ENCODE measurements at regions not wholly inside any gene's neighbourhood (a gene's known extent, or its start where the extent isn't known, plus 50 kb on each side); places are given as distances from the start of the nearest gene placed in this dataset.

GRCh38 chr3:59290358-59290757 is 240.5 kb upstream of the CFAP20DC start:
- DNase-seq (ENCODE audit: low read depth): no peak

DNA sequence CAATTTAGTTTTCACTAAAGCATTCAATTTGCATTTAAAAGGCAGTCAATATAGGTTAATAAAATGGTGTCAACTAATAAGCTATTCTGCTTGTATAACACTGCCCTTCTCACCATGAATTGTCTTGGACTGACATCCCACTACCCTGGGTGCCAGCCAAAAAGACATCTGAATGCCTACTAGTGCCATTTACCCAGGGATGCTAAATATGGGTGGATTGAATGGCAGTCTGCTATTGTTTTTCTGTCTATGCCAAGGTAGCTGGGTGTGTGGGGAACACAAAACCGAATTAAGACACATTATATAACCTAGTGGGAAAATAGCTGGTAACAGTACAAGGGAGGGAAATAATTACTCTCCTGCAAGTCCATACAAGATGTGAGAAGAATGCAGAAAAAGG is 240.0 kb upstream of the CFAP20DC start:
- no peak for DNase-seq (ENCODE audit: low read depth)

DNA sequence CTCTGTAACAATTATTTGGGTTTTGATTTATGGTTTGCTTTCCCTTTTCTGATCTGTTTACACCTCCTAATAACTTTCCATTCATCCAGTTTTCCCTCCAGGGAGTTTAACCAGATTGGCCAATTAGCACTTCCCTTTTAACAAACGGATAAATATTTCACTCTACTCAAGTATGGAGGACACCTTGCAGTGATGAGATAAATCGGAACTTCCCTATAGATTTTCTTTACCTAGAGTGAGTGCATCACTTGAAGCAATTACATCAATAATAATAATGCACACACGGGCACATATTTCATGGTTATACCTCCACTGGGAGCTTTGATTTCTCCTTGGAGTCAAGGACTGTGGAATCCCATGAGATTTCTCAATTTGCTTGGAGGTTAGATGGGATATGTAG is 239.1 kb upstream of the CFAP20DC start:
- DNase-seq (ENCODE audit: low read depth): no peak

- DNase-seq (ENCODE audit: low read depth): no peak
Measured at GRCh38 chr3:59286791-59287531, 237.1 kb upstream of the CFAP20DC start.

GRCh38 chr3:59285560-59285959 is 235.7 kb upstream of the CFAP20DC start:
- DNase-seq (ENCODE audit: low read depth): no peak

- DNase-seq (ENCODE audit: low read depth): no peak
Measured at GRCh38 chr3:59284926-59285325, 235.1 kb upstream of the CFAP20DC start.

GRCh38 chr3:59280113-59280512 is 230.3 kb upstream of the CFAP20DC start:
- no peak for DNase-seq (ENCODE audit: low read depth)

DNA sequence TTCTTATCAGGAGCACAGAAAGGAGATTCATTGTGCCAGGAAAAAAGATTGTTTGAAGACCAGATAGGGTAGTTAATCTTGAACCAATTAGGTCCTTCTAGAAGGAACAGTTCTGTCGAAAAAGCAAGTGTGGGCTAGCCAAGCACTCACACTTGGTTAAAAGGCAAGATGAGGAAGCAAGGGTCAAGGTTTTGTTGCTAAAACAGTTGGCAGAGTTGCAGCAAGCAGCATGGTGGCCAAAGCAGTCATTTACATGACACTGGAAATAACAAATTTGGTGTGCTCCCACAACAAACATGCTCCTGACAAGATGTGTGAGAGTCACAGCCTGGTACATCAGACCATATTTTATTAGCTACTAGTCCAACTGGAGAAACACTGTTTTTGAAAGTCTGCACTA is 228.0 kb upstream of the CFAP20DC start:
- DNase-seq (ENCODE audit: low read depth): no peak

- DNase-seq (ENCODE audit: low read depth): no peak
Measured at GRCh38 chr3:59277201-59277600, 227.4 kb upstream of the CFAP20DC start.

DNA sequence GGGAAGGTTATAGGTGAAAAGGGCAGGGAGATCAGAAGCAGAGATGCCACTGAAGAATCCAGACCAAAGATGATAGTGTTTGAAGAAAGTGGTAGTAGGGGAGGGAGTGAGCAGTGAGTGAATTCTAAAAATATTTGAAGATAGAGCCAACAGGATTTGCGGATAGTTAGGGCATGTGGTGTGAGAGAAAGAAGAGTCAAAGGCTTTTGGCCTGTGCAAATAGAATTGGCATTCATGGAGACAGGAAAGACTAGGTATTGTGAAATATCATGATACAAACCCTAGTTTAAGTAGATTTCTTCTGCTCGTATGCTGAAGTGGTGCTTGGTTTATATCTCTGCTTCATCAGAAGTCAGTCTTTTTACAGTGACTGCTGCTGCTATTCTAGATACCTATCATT is 224.2 kb upstream of the CFAP20DC start:
- DNase-seq (ENCODE audit: low read depth): no peak

GRCh38 chr3:59271971-59272370 is 222.1 kb upstream of the CFAP20DC start:
- DNase-seq (ENCODE audit: low read depth): no peak

- DNase-seq (ENCODE audit: low read depth): no peak
Measured at GRCh38 chr3:59270921-59271320, 221.1 kb upstream of the CFAP20DC start.

DNA sequence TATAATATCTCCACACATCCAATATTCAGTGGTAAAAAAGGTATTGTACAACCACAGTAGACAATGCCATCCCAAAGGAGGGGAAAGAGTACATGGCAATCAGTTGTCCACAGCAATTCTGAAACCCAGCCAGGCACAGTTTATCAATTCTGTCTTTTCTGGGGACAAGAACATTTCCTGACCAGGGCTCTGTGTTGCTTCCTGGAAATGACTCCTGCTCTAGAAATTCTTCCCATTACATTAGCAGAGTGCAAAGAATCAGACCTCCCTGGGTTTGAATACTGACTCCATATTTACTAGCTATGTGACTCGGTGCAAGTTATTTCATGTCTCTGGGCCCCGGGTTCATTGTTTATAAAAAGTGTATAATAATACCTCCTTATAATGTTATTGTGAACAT is 220.4 kb upstream of the CFAP20DC start:
- DNase-seq (ENCODE audit: low read depth): no peak

GRCh38 chr3:59268170-59268569 is 218.3 kb upstream of the CFAP20DC start:
- DNase-seq (ENCODE audit: low read depth): no peak

- no peak for DNase-seq (ENCODE audit: low read depth)
Measured at GRCh38 chr3:59267021-59267420, 217.2 kb upstream of the CFAP20DC start.

GRCh38 chr3:59266551-59266950 is 216.7 kb upstream of the CFAP20DC start:
- DNase-seq (ENCODE audit: low read depth): no peak

GRCh38 chr3:59265566-59265965 is 215.7 kb upstream of the CFAP20DC start:
- no peak for DNase-seq (ENCODE audit: low read depth)

DNA sequence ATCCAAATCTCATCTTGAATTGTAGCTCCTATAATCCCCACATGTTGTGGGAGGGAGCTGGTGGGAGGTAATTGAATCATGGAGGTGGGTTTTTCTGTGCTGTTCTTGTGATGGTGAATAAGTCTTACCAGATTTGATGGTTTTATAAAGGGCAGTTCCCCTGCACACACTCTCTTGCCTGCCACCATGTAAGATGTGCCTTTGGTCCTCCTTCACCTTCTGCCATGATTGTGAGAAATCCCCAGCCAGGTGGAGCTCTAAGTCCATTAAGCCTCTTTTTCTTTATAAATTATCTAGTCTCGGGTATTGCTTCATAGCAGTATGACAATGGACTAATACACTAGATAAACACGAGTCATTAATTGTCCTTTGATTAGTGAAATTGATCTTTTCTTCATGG is 214.5 kb upstream of the CFAP20DC start:
- no peak for DNase-seq (ENCODE audit: low read depth)

GRCh38 chr3:59263152-59263551 is 213.3 kb upstream of the CFAP20DC start:
- DNase-seq (ENCODE audit: low read depth): no peak

DNA sequence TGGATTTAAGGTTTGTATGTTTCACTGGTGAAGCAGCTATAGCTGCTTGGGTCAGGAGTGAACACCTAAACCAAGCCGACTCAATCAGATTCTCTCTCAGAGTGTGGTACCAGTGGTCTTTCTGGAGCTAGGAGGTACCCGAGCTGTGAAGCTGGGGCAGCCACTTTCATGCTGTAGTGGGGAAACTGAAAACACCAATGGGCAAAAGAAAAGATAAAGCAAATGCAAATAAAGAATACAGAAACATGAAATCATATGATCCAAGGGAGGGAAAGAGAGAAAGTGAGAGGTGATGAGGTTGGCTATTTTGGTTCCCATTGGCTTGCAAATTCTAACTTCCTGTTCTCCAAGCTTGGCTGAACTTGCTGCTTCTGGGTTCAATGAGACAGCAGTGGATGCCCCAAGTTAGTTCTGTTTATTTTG is 212.3 kb upstream of the CFAP20DC start:
- DNase-seq (ENCODE audit: low read depth): no peak

DNA sequence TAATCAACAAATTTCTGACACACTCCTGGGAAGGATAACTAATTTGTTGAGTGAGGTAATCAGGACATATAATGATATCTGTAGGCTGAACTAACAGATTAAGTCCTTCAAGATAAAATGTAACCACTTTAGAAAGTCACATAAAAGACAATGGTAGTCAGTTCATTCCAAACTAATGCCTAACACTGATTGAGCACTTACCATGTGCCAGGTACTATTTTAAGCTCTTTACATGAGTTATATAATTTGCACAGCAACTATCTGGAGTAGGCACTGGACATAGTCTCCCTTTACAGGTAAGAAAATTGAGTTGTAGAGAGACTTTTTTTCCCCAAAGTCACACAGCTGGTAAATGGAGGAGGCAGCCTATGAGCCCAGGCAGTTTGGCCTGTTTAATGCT is 211.2 kb upstream of the CFAP20DC start:
- DNase-seq (ENCODE audit: low read depth): no peak

GRCh38 chr3:59258550-59259260 is 208.9 kb upstream of the CFAP20DC start:
- no peak for DNase-seq (ENCODE audit: low read depth)

DNA sequence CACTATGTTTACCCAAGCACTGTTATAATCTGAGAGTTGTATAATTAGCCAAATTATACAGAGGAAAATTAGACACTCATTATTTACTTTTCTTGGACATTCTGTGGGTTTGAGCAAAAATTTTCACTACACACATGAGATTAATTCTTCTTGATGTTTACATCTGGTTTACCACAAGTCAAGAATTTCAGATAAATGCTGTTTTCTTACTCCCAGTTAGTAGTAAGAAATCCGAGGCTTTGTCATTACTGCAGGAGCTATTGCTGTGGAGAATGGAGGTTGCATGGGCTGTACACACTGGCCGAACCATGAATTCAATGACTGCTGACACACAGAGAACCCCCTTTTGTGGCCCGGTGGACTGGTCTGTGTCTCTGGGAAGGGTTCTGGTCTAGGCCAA is 207.7 kb upstream of the CFAP20DC start:
- no peak for DNase-seq (ENCODE audit: low read depth)

DNA sequence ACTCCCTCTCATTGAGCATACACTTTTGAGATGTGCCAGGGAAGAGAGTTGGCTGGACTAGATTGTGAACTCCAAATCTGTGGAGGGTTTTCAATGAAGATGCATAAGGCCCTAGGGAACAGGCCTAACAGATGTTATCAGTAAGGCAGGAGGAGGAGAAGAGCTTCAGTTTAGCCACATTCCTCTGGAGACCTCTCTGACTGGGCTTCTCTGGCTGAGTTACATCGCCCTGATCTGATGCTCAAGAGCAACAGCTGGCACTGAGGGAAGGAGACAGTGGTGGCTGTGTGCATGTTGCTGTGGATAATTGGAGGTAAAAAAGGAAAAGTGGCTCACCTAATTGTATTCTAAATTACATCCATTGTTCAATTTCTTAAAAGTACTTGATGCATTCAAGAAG is 206.4 kb upstream of the CFAP20DC start:
- no peak for DNase-seq (ENCODE audit: low read depth)
